Prostate gland (tissue), 2 donors: ENCODE measurements at regions not wholly inside any gene's neighbourhood (a gene's known extent, or its start where the extent isn't known, plus 50 kb on each side); places are given as distances from the start of the nearest gene placed in this dataset.
"Not testable (repeated sequence)": the region's sequence is repeated elsewhere in the genome, so short reads cannot be mapped to it uniquely, and the experiment has no call there.

Experiments used
- DNase-seq: peaks from one replicate; pipeline ENCODE4 v3.0.0-alpha.2; 2019; ENCODE audit warnings: low spot score
- H3K27ac ChIP-seq, 2 donors: fragments of 200-600 bp; sonication (generic); 2 replicates each; pipeline ENCODE4 v1.5.1; 2017 to 2019
- H3K27me3 ChIP-seq: fragments of 200-600 bp; sonication (generic); replicated peaks from 2 replicates; pipeline ENCODE4 v1.5.1; 2019; ENCODE audit not compliant: insufficient read depth
- H3K36me3 ChIP-seq, 2 donors: fragments of 200-600 bp; sonication (generic); 1 replicate in 1 of 2; 2 replicates in 1 of 2; pipeline versions ENCODE4 v1.5.1 to v1.8.1; 2017 to 2019
- H3K4me1 ChIP-seq: fragments of 200-600 bp; sonication (generic); replicated peaks from 2 replicates; pipeline ENCODE4 v1.5.1; 2019
- H3K4me3 ChIP-seq, 2 donors: fragments of 200-600 bp; sonication (generic); 2 replicates each; pipeline ENCODE4 v1.5.1; 2017 to 2019
- H3K9me3 ChIP-seq: fragments of 200-600 bp; sonication (generic); 2 replicates; pipeline ENCODE4 v1.5.1; 2017
- POLR2A ChIP-seq: fragments of 450-650 bp; IDR thresholded peaks from one replicate; pipeline ENCODE4 v1.6.1; 2016; ENCODE audit warnings: antibody characterized with exemption, mild to moderate bottlenecking
- POLR2AphosphoS5 ChIP-seq: sonication (generic); formaldehyde crosslinking; IDR thresholded peaks from one replicate; pipeline ENCODE4 v1.6.1; 2017; ENCODE audit warnings: antibody characterized with exemption
- WGBS: methylation state at CpG from one replicate; pipeline ENCODE4 v1.1.5; 2018; 5-methylcytosine and 5-hydroxymethylcytosine counted together
- intact Hi-C: fragments of 100-400 bp; cut with DNase I; formaldehyde crosslinking; loops from one replicate; pipeline ENCODE4 v1.14.2; 2022
- TF ChIP-seq, protein P1 (sequence below), 4 experiments: fragments of 200-600 bp in 2 of 4; fragments of 450-650 bp in 2 of 4; sonication (generic) in 2 of 4; IDR thresholded peaks; 1 replicate in 3 of 4; 2 replicates in 1 of 4; pipeline ENCODE4 v1.5.1; 2016 to 2019; ENCODE audit warnings: antibody characterized with exemption in 4 of 4, mild to moderate bottlenecking in 2 of 4, moderate library complexity in 2 of 4

- intact Hi-C loops, result no loop called here
- TF ChIP-seq POLR2AphosphoS5 (peak; percentile 43), POLR2A (no peak)
- TF ChIP-seq, protein P1, sequence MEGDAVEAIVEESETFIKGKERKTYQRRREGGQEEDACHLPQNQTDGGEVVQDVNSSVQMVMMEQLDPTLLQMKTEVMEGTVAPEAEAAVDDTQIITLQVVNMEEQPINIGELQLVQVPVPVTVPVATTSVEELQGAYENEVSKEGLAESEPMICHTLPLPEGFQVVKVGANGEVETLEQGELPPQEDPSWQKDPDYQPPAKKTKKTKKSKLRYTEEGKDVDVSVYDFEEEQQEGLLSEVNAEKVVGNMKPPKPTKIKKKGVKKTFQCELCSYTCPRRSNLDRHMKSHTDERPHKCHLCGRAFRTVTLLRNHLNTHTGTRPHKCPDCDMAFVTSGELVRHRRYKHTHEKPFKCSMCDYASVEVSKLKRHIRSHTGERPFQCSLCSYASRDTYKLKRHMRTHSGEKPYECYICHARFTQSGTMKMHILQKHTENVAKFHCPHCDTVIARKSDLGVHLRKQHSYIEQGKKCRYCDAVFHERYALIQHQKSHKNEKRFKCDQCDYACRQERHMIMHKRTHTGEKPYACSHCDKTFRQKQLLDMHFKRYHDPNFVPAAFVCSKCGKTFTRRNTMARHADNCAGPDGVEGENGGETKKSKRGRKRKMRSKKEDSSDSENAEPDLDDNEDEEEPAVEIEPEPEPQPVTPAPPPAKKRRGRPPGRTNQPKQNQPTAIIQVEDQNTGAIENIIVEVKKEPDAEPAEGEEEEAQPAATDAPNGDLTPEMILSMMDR (IDR thresholded peaks at IDR 0.05), result no peak
- Histone ChIP-seq H3K27me3 (no peaks in the 10 kb centered on the region), H3K9me3 (no peaks in the 10 kb centered on the region), H3K27ac (peak overlapping the region; percentile 56 to 71), H3K4me3 (no peak overlapping the region), H3K4me1 (peaks cover 3% of the 10 kb centered on the region), H3K36me3 (no peaks in the 10 kb centered on the region)
- peak; percentile 30 for DNase-seq
- 42% methylated on average over 6 of the region's 6 CpGs for WGBS
Measured at GRCh38 chr15:67945951-67946700, 106.3 kb upstream of the RNU6-1 start.

GRCh38 chr15:67946701-67947100 lies 106.9 kb upstream of the RNU6-1 start:
- 59% methylated on average over 4 of the region's 4 CpGs for WGBS
- Histone ChIP-seq H3K9me3 (no peaks in the 10 kb centered on the region), H3K4me3 (no peak overlapping the region), H3K27ac (peak overlapping the region; percentile 56 to 71), H3K36me3 (no peaks in the 10 kb centered on the region), H3K27me3 (no peaks in the 10 kb centered on the region), H3K4me1 (peaks cover 3% of the 10 kb centered on the region)
- DNase-seq, result no peak
- intact Hi-C loops, result no loop called here
- TF ChIP-seq, protein P1 (IDR thresholded peaks at IDR 0.05), result no peak
- peak; percentile 9 for TF ChIP-seq POLR2AphosphoS5
- TF ChIP-seq POLR2A, result no peak

- no peak for TF ChIP-seq POLR2AphosphoS5
- TF ChIP-seq, protein P1 (IDR thresholded peaks at IDR 0.05), result no peak
- TF ChIP-seq POLR2A, result no peak
- H3K9me3 ChIP-seq, result no peaks in the 10 kb centered on the region
- H3K4me3 ChIP-seq, result no peak overlapping the region
- H3K4me1 ChIP-seq, result no peaks in the 10 kb centered on the region
- DNase-seq, result no peak
- H3K27me3 ChIP-seq, result no peaks in the 10 kb centered on the region
- intact Hi-C loops, result no loop called here
- H3K36me3 ChIP-seq, result no peaks in the 10 kb centered on the region
- peak overlapping the region; percentile 56 to 71 for H3K27ac ChIP-seq
- 72% methylated on average over 8 of the region's 8 CpGs for WGBS
Measured at GRCh38 chr15:67947254-67948039, 106.7 kb upstream of the PIAS1 start.

DNA sequence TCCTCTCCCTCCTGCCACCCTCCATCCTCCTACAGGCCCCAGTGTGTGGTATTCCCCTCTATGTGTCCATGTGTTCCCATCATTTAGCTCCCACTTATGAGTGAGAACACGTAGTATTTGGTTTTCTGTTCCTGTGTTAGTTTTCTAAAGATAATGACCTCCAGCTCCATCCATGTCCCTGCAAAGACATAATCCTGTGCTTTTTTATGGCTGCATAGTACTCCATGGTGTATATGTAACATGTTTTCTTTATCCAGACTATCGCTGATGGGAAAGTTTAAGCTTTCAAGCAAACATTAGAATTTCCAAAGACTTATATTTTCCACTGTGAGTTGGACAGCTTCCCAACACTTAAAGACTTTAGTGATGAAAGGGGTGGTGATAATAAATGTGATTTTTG lies 105.9 kb upstream of the PIAS1 start:
- DNase-seq, result no peak
- no peak for TF ChIP-seq POLR2A
- TF ChIP-seq, protein P1 (IDR thresholded peaks at IDR 0.05), result no peak
- TF ChIP-seq POLR2AphosphoS5, result no peak
- Histone ChIP-seq H3K4me3 (no peak overlapping the region), H3K9me3 (no peaks in the 10 kb centered on the region), H3K27ac (no peak overlapping the region), H3K27me3 (no peaks in the 10 kb centered on the region), H3K4me1 (no peaks in the 10 kb centered on the region), H3K36me3 (no peaks in the 10 kb centered on the region)
- intact Hi-C loops, result no loop called here
- WGBS, result 95% methylated on average over 2 of the region's 2 CpGs

GRCh38 chr15:67951187-67951586 lies 102.9 kb upstream of the PIAS1 start:
- H3K27ac ChIP-seq, intact Hi-C loops, H3K36me3 ChIP-seq, DNase-seq, H3K27me3 ChIP-seq, H3K4me3 ChIP-seq, H3K4me1 ChIP-seq, H3K9me3 ChIP-seq: not testable (repeated sequence)
- 86% methylated on average over 3 of the region's 3 CpGs for WGBS
